ENCODE measurements at regions not wholly inside any gene's neighbourhood (a gene's known extent, or its start where the extent isn't known, plus 50 kb on each side); places are given as distances from the start of the nearest gene placed in this dataset. TPM values are rescaled to one million over a fixed set of nuclear protein-coding genes. Genes with fewer than 3 reads are reported as not detected.

Small RNAs in the stretch of these regions (small RNA-seq; reads per million reads assigned to genes)
- not detected for gene AC147067.2

Measured in hematopoietic multipotent progenitor cell (in vitro differentiated cells).